H1 (cell line): ENCODE measurements at regions not wholly inside any gene's neighbourhood (a gene's known extent, or its start where the extent isn't known, plus 50 kb on each side); places are given as distances from the start of the nearest gene placed in this dataset.

Experiments
- ASH2L ChIP-seq: fragments of 200-600, 300-600 bp; sonication (generic); IDR thresholded peaks from one replicate; pipeline ENCODE4 v1.7.1; 2017; ENCODE audit warnings: low read length
- CHD2 ChIP-seq: IDR thresholded peaks from 2 replicates; pipeline ENCODE4 v1.6.1; 2012; ENCODE audit warnings: low read length, improper control_type of control experiment
- CREB1 ChIP-seq: IDR thresholded peaks from 2 replicates; pipeline ENCODE4 v1.6.1; 2012; ENCODE audit warnings: inconsistent platforms
- CTCF ChIP-seq, 3 experiments: IDR thresholded peaks; 1 replicate in 2 of 3; 2 replicates in 1 of 3; pipeline versions ENCODE4 v1.5.1 to v1.6.1; 2011; ENCODE audit warnings: low read length in 3 of 3, mild to moderate bottlenecking in 3 of 3, inconsistent platforms in 2 of 3, low read depth in 1 of 3, moderate library complexity in 1 of 3; ENCODE audit not compliant: insufficient read depth in 1 of 3; ENCODE audit errors: control extremely low read depth in 1 of 3
- MAFK ChIP-seq: IDR thresholded peaks from 2 replicates; pipeline ENCODE4 v1.6.1; 2012; ENCODE audit warnings: low read depth, mild to moderate bottlenecking, improper control_type of control experiment, low read length
- NRF1 ChIP-seq: IDR thresholded peaks from 2 replicates; pipeline ENCODE4 v1.6.1; 2011; ENCODE audit warnings: mild to moderate bottlenecking, low read depth, low read length, improper control_type of control experiment
- POLR2A ChIP-seq, 2 experiments: IDR thresholded peaks; 1 replicate in 1 of 2; 2 replicates in 1 of 2; pipeline ENCODE4 v1.6.1; 2011; ENCODE audit warnings: low read depth in 2 of 2, low read length in 2 of 2, mild to moderate bottlenecking in 2 of 2; ENCODE audit errors: control extremely low read depth in 1 of 2
- POLR2AphosphoS5 ChIP-seq: IDR thresholded peaks from 2 replicates; pipeline ENCODE4 v1.6.1; 2011; ENCODE audit warnings: low read depth, low read length
- SIX5 ChIP-seq: IDR thresholded peaks from 2 replicates; pipeline ENCODE4 v1.6.1; 2011; ENCODE audit warnings: mild to moderate bottlenecking, low read depth, low read length
- SP1 ChIP-seq: IDR thresholded peaks from 2 replicates; pipeline ENCODE4 v1.6.1; 2011; ENCODE audit warnings: low read depth, low read length
- TAF7 ChIP-seq: optimal IDR thresholded peaks from 2 replicates; pipeline ENCODE3; 2011; ENCODE audit warnings: low read depth, mild to moderate bottlenecking, inconsistent platforms, low read length, moderate library complexity, borderline replicate concordance
- USF2 ChIP-seq: IDR thresholded peaks from 2 replicates; pipeline ENCODE4 v1.6.1; 2011; ENCODE audit warnings: low read length, improper control_type of control experiment

DNA sequence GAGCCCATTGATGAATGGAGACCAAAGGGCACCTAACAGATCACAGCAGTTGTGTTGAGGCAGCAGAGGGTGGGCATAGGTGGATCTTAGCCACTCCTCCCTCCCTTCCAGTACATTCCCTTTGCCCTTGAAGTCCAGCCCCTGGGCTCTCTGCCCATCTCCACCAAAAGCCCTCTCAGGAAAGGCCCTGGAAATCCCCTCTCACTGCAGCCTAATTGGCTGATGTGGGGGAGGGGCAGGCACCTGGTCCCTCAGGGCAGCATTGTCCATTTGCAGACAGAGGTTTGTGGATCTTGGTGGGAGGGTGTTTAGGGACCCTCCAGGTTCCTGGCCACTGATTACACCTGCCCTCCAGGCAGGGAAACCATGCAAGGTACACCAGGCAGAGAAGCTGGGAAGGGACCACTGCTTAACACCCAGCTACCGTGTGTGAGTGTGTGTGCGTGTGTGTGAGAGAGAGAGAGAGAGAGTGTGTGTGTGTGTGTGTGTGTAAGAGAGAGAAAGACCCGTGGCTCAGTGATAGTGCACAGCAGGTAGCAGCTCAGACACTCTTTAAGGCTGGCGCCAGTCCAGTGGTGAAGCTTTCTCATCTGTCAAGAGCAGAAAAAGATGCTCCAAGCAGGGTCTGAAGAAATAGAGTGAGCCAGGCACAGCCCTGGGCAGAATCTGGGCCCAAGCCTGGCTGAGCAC lies 71.1 kb downstream of the MATN1 start:
- TF ChIP-seq TAF7 (no peak), CREB1 (no peak), MAFK (no peak), NRF1 (no peak), CTCF (IDR thresholded peaks at IDR 0.05; ENCODE audit: control extremely low read depth in 1 of 3, insufficient read depth in 1 of 3, low read depth in 1 of 3, low read length in 3 of 3) (no peak), ASH2L (no peak), POLR2A (IDR thresholded peaks at IDR 0.05; ENCODE audit: control extremely low read depth in 1 of 2, low read depth in 2 of 2, low read length in 2 of 2) (no peak; a peak in 1 of 3 replicates), SIX5 (no peak), USF2 (no peak), CHD2 (no peak), POLR2AphosphoS5 (no peak), SP1 (no peak)
